ENCODE measurements at regions not wholly inside any gene's neighbourhood (a gene's known extent, or its start where the extent isn't known, plus 50 kb on each side); places are given as distances from the start of the nearest gene placed in this dataset.

GRCh38 chr13:106417467-106418110 is 117.9 kb downstream of the EFNB2 start (continued):
- TF ChIP-seq ZNF114 (CRISPR knock-in tag; IDR thresholded peaks at IDR 0.05) = no peak

DNA sequence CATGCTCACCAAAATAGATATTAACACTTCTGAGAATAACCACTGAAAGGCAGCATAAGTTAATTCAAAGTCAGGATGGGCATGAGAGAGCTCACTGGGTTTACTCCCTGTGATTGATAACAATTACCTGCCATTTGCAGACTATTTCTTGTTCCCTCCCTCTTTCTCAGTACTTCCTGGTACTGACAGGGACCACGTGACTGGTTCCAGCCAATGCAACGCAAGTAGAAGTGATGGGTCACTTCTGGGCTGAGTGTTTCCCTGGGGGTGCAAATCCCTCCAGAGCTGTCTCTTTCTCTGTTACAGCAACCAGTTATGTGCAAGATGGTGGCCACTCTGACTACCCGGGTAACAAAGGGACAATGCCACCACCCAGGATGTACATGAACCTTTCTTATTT is 118.8 kb downstream of the EFNB2 start:
- Mint-ChIP-seq H3K9me3 (no peaks in the 10 kb centered on the region), H3K4me1 (peaks cover 25% of the 10 kb centered on the region), H3K27me3 (ENCODE audit: insufficient read depth, low read depth, poor library complexity) (no peaks in the 10 kb centered on the region), H3K4me3 (no peak overlapping the region), H3K27ac (no peak overlapping the region), H3K36me3 (ENCODE audit: low read depth) (no peaks in the 10 kb centered on the region)
- no peak overlapping the region for H3K4me3 ChIP-seq
- H3K4me2 ChIP-seq = no peak overlapping the region
- no peaks in the 10 kb centered on the region for H3K36me3 ChIP-seq (ENCODE audit: insufficient read depth)
- no peaks in the 10 kb centered on the region for H3F3A ChIP-seq (replicated peaks; ENCODE audit: low read depth)
- H4K20me1 ChIP-seq (replicated peaks; ENCODE audit: insufficient read depth) = no peaks in the 10 kb centered on the region
- H3K27ac ChIP-seq (ENCODE audit: low read depth) = no peak overlapping the region
- peak; percentile 20 for DNase-seq (ENCODE audit: low spot score)
- H3K79me2 ChIP-seq (replicated peaks; ENCODE audit: insufficient read depth) = no peaks in the 10 kb centered on the region
- peaks cover 17% of the 10 kb centered on the region; the same call in 1 of the 2 replicates for H3K4me1 ChIP-seq (ENCODE audit: insufficient read depth)
- TF ChIP-seq ZNF462 (CRISPR knock-in tag; IDR thresholded peaks at IDR 0.05) (no peak), CREB1 (CRISPR knock-in tag; IDR thresholded peaks at IDR 0.05; ENCODE audit: low read depth) (no peak), JUNB (IDR thresholded peaks at IDR 0.05; ENCODE audit: unreplicated experiment) (no peak), NANOG (IDR thresholded peaks at IDR 0.05; ENCODE audit: borderline replicate concordance) (no peak), REST (IDR thresholded peaks at IDR 0.05; ENCODE audit: unreplicated experiment) (no peak), EZH2 (IDR thresholded peaks at IDR 0.05; ENCODE audit: low read depth, unreplicated experiment) (no peak), STAT1 (IDR thresholded peaks at IDR 0.05; ENCODE audit: unreplicated experiment) (no peak), ETS1 (IDR thresholded peaks at IDR 0.05) (no peak), POLR2AphosphoS5 (IDR thresholded peaks at IDR 0.05; ENCODE audit: low read depth) (no peak), ZNF114 (CRISPR knock-in tag; IDR thresholded peaks at IDR 0.05) (no peak), EZH2phosphoT487 (IDR thresholded peaks at IDR 0.05; ENCODE audit: unreplicated experiment) (no peak), ZNF331 (CRISPR knock-in tag; IDR thresholded peaks at IDR 0.05; ENCODE audit: low read depth) (no peak)
- TF ChIP-seq, protein P1, sequence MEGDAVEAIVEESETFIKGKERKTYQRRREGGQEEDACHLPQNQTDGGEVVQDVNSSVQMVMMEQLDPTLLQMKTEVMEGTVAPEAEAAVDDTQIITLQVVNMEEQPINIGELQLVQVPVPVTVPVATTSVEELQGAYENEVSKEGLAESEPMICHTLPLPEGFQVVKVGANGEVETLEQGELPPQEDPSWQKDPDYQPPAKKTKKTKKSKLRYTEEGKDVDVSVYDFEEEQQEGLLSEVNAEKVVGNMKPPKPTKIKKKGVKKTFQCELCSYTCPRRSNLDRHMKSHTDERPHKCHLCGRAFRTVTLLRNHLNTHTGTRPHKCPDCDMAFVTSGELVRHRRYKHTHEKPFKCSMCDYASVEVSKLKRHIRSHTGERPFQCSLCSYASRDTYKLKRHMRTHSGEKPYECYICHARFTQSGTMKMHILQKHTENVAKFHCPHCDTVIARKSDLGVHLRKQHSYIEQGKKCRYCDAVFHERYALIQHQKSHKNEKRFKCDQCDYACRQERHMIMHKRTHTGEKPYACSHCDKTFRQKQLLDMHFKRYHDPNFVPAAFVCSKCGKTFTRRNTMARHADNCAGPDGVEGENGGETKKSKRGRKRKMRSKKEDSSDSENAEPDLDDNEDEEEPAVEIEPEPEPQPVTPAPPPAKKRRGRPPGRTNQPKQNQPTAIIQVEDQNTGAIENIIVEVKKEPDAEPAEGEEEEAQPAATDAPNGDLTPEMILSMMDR (conservative IDR thresholded peaks at IDR 0.05; ENCODE audit: low read depth in 2 of 2) = no peak
- H3K9me2 ChIP-seq (ENCODE audit: insufficient read depth) = 0 out of 2 replicates have a peak, but pooled peaks cover 3% of the 10 kb centered on the region
- H3K27me3 ChIP-seq (ENCODE audit: insufficient read depth) = no peaks in the 10 kb centered on the region
- peak; percentile 55; the same call in 2 of the 3 replicates for ATAC-seq
- H2AFZ ChIP-seq = peak overlapping the region; percentile 50; the same call in 1 of the 2 replicates

Data from GM23338 (cell line).